Stimulated activated CD8-positive, alpha-beta memory T cell treated with anti-CD3 and anti-CD28 coated beads, Interleukin-7, amount 100 ng/mL, for 4 hours (primary cell): ENCODE measurements at regions not wholly inside any gene's neighbourhood (a gene's known extent, or its start where the extent isn't known, plus 50 kb on each side); places are given as distances from the start of the nearest gene placed in this dataset.
"Not testable (repeated sequence)": the region's sequence is repeated elsewhere in the genome, so short reads cannot be mapped to it uniquely, and the experiment has no call there.

Experiments
- DNase-seq, 2 donors: peaks; one replicate each; pipeline ENCODE4 v3.0.0-alpha.2; 2020; ENCODE audit warnings: low read depth in 2 of 2

- DNase-seq: no peak
Measured at GRCh38 chr14:86087377-86087776, 557.4 kb downstream of the FLRT2 start.

- DNase-seq: no peak
Measured at GRCh38 chr14:86086962-86087361, 557.0 kb downstream of the FLRT2 start.

GRCh38 chr14:86084097-86084496, 554.2 kb downstream of the FLRT2 start:
- DNase-seq: no peak

- DNase-seq: no peak
Measured at GRCh38 chr14:86083616-86084015, 553.7 kb downstream of the FLRT2 start.

DNA sequence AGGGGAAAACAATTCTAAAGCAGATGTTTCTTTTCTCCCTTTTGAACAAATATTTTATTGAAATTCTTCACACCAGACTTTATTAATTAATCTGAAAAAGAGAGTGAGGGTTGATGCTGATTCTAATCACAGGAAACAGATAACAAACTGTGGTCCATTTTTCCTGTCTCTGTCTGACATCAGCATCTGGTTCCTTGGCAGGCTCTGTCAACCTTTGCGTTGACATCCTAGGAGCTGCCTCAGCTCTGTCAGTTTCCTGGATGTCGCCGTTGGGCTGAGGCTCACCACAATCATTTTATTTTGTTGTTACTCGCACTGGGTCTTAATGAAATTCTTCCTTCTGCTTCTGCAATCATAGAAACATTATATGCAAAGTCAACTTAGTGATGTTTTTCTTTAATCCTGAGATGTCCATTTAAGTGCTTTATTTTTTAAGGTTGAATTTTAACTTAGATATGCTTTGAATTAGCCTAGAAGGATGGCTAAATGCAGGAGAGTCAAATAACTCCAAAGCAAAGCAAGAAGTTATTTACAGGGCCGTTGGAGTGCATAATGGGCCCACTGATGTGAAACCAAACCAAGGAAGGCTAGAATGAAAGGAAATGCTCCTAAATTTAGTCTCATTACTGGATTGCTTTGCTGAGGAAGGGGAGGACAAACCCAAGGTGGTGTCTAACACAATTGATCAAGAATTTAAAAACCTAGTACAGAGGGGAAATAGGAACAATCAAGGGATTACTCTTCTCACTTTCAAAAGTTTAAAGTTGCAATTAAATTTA, 542.4 kb downstream of the FLRT2 start:
- DNase-seq: no peak

DNA sequence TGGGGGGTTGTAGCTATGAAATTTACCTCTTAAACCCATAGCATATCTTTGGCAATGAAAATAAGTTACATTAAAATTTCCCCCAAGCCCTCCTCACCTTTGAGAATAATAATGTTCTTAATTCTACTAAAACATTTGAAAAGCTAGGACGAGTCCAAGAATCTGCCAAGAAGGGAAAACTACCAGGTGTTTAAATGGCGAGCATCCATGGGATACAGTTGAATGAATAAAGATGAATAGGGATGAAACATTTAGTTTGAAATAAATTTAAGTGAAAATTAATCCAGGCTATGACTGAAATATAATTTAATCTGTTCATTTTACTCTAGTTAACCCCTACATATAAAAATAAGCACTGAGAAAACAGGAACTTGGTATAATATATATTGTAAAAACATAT, 536.7 kb downstream of the FLRT2 start:
- DNase-seq: no peak

DNA sequence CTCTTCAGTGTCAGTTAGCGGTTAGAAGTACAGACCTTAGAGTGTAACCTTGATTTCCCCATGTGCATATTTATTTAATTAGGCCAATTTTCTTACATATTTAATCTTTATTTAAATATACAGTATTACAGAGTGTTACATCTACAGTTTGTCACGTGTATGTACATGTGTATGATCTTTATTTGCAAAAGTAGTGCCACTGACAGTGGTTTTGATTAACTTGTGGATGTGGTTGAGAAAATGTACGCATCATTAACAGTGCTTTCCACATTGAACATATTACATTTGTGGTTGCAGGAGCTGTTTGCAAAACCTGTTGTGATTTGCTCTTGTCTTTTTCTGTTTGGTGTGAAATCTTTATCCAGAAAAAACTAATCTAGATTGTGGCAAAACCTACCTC, 535.5 kb downstream of the FLRT2 start:
- DNase-seq: no peak

- not testable (repeated sequence) for DNase-seq
Measured at GRCh38 chr14:86064595-86064994, 534.7 kb downstream of the FLRT2 start.

- no peak for DNase-seq
Measured at GRCh38 chr14:86057018-86057667, 527.2 kb downstream of the FLRT2 start.

- no peak for DNase-seq
Measured at GRCh38 chr14:86055512-86056075, 525.6 kb downstream of the FLRT2 start.

GRCh38 chr14:86052868-86053267, 522.9 kb downstream of the FLRT2 start:
- DNase-seq: no peak

DNA sequence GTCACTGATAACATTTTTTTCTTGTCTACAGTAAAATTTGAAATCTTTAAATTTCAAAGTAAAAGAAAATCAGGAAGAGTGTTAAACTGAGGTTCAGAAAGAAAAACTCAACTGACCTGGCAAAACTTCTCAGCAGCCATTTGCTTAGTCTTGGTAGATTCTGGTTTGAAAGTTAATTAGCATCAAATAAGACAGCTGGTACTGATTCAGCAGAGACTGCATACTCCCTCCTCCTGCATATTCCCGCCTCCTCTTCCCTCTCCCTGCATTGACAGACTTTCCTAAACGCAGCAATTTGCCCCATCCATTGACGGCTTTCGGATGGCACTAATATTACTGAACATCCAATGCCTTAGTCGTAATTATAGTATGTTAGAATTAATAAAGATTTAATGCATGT, 520.8 kb downstream of the FLRT2 start:
- no peak for DNase-seq

DNA sequence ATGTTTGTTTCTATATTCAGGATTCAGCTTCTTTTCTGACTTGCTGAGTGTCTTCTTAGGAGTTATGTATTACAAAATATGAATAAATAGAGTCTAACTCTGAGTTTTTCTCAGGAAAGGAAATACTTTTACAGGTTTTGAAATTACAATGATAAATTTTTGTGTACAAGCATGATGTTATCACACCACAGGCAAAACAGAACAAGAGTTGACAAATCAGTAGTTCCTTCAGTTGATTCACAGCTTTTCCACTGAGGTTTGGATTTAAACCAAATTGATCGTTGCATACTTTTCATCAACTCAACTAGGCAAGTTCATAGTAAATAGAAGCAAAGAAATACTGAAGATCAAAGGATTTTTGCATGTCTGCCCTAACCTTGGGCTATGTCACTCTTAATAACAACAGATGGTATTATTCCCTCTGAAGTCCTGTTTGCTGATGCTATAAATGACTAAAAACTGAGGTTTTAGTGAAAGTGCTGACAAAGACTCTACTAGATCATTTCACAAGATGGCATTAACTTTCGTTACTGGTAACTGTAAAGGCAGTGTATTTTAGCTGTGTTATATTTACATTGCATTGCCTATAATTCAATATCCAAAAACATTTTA, 520.2 kb downstream of the FLRT2 start:
- no peak for DNase-seq

DNA sequence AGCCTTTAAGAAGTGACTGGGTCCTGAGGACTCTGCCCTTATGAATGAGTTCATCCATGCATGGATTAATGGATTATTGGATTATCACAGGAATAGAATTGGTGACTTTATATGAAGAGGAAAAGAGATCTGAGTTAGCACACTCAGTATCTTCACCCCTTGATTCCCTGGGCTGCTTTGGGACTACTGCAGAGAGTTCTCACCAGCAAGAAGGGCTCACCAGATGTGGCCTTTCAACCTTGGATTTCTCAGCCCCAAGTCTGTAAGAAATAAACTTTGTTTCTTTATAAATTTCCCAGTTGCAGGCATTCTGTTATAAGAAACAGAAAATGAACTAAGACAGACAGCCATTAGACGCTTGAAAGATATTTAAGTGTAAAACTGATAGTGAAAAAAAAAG, 509.2 kb downstream of the FLRT2 start:
- DNase-seq: no peak

DNA sequence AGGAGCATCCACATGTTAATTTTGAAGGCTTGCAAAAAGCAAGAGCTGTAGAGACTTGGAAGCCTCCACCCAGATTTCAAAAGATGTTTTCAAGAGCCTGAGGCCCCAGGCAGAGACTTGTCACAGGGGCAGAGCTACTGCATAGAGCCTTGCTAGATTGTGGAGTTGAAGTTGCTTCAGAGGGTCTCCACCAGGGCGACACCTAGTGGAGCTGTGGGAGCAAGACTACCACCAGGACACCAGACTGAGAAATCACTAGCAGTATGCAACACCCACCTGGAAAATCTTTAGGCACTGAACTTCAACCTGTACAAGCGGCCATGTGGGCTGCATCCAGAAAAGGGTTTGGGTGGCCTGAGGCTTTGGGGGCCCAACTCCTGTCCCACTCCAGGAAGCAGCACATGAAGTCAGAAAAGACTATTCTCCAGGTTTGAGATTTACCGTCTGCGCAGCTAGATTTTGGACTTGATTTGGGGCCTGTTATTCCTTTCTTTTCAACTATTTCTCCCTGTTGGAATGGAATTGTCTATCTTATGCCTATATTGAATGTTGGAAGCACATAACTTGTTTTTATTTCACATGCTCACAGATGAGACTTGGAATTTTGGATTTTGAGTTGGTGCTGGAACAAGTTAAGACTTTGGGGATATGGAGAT, 508.6 kb downstream of the FLRT2 start:
- DNase-seq: peak in 1 of 2 donors; percentile 3

- DNase-seq: no peak
Measured at GRCh38 chr14:86035882-86036281, 505.9 kb downstream of the FLRT2 start.

GRCh38 chr14:86027990-86028389, 498.0 kb downstream of the FLRT2 start:
- no peak for DNase-seq

GRCh38 chr14:86027144-86027543, 497.2 kb downstream of the FLRT2 start:
- DNase-seq: no peak

DNA sequence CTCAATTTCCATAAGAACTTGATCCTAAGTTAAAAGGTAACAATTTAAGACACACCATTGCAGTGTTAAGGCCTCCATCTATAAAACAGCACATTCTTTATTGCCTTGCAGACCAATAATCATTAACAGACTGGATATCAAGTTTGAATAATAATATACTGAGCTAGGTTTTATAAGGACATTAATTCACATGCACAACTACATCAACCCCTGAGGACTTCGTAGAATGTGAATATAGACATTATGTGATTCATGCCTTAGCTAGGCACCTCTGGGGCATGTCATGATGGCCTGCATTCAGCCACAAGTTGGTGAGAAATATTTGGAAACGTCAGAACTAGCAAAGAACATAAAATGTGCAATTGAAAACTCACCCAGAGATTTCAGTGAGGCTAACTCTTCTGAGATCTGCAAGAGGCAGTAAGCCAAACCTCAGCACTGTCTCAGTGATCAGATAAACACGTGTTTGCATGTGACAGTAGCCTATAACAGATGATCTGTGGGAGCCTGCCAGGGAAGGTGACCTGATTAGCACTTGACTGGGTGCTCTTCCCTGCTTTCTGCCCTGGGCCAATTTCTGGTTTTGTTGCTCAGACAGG, 492.2 kb downstream of the FLRT2 start:
- DNase-seq: no peak

- no peak for DNase-seq
Measured at GRCh38 chr14:86020841-86021240, 490.9 kb downstream of the FLRT2 start.

DNA sequence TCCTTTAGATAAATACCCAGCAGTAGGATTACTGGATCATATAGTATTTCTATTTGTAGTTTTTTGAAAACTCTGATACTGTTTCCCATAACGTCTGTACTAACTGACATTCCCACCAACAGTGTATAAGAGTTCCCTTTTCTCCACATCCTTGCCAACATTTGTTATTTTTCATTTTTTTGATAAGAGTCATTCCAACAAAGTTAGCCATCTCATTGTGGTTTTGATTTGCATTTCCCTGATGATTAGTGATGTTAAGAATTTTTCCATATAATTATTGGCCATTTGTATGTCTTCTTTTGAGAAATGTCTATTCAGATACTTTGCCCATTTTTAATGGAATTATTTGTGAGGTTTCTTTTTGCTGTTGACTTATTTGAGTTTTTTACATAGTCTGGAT, 486.0 kb downstream of the FLRT2 start:
- DNase-seq: no peak

DNA sequence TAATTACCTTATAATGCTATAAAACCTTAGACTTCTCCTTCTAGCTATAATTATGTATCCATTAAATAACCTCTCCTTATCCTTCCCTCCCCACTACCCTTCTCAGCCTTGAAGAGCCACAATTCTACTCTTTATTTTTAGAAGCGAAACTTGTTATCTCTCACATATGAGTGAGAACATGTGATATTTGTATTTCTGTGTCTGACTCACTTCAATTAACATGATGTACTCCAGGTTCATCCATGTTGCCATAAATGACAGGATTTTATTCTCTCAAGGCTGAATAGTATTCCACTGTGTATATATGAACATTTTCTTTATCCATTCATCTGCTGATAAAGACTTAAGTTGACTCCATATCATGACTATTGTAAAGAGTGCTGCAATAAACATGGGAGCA, 485.6 kb downstream of the FLRT2 start:
- no peak for DNase-seq
